ENCODE measurements at regions not wholly inside any gene's neighbourhood (a gene's known extent, or its start where the extent isn't known, plus 50 kb on each side); places are given as distances from the start of the nearest gene placed in this dataset.

DNA sequence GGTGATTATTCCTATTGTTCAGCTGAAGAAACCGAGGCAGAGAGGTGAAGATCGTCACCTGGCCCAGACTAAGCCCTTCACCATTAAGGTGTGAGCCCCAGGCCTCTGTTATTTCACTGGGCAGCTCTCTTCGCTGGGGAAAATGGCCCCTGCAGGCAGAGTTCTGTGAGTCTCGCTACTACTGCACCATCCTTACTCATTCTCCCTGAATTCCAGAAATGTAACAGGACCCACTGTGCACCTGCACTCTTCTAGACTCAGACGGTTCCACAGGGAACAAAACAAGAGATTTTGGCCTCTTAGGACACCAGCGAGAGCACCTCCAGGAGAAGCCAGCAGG lies 147.7 kb upstream of the GLI2 start:
- no peak for DNase-seq (ENCODE audit: low read depth)

DNA sequence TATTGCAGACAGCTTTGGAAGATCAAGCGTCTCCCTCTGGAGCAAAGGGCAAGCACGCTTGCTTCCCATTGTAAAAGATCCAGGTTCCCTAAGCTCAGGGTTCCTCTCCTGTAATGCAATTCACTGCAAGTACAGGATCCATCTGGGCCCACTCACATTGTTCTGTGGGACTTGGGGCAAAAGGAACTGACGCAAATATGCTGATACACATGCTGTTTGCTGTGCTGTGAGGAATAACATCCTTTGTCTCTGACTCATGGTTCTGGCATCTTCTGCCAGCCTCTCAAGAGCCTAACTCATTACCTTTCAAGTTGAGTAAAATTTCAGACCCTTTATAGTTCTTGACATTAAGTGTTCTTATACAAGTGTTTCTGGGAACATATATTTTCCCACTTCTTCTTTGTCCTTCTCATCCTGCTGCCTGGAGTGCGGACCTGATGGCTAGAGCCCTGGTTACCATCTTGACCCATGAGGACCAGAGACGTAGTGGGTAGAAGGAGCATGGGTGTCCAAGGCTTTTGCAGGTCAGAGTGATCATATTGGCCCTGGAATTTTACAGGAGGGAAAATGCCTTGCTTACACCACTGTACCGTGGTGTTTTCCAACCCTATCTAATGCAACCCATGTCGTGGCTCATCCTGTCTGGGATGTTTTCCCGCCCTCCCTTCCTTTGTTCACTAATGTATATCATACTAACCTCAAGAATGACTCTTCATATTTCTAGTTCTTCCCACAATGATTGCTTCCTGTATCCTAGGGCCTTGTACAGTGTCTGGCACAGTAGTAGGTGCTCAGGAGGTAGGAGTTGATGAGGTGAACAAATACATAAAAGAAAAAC lies 145.7 kb upstream of the GLI2 start:
- peak; percentile 80 for DNase-seq (ENCODE audit: low read depth)

DNA sequence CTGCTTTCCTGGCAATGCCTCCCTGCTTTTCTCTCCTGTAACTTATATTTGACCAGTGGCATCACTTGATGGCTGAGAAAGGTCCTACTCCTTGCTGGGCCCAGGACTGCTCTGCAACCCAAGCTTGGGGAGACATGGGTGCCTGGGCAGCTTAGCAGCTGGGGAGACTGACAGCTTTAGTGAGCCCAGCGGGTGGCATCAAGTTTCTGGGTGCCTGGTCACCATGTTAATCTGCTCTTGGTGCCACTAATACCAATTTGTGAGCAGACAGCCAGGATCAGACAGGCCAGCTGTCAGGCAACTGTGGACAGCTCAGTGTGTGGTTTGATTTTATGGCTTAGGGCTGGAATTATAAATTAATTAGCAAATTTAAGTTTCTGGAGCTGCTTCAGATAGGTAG lies 144.8 kb upstream of the GLI2 start:
- no peak for DNase-seq (ENCODE audit: low read depth)

DNA sequence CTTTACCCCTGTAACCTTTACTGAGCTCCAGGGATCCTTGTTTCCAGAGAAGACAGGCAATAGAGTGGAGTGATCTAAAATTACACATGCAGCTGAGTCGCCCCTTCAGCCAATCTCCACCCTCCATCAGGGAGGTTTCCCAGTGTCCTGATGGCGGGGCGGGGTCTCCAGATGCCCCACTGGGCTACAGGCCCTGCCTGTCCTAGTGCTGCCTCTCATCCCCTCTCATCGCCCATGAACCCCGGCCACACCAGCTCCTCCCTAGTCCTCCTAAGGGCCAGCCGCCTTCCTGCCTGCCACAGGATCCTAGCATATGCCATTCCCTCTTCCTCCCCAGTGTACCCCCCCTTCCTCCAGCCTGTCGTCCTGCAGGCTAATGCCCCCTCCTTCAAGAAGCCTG lies 144.1 kb upstream of the GLI2 start:
- no peak for DNase-seq (ENCODE audit: low read depth)

DNA sequence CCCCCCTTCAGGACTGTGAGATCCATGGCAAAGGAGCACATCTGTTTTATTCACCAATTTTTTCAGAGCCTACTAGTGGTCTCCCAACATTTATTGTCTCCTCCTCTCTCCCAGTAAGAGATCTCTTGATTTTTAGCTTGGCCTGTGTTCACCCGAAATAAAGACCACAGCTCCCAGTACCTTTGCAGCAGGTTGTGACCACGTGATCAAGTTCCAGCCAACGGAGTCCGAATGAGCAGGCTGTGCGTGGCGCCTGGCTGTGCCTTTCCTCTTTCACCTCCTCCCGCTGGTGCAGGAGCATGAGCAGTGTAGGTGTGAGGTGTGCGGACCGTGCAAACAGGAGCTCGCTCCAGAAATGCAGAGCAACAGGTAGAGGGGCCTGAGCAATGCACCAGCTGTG lies 143.6 kb upstream of the GLI2 start:
- no peak for DNase-seq (ENCODE audit: low read depth)

DNA sequence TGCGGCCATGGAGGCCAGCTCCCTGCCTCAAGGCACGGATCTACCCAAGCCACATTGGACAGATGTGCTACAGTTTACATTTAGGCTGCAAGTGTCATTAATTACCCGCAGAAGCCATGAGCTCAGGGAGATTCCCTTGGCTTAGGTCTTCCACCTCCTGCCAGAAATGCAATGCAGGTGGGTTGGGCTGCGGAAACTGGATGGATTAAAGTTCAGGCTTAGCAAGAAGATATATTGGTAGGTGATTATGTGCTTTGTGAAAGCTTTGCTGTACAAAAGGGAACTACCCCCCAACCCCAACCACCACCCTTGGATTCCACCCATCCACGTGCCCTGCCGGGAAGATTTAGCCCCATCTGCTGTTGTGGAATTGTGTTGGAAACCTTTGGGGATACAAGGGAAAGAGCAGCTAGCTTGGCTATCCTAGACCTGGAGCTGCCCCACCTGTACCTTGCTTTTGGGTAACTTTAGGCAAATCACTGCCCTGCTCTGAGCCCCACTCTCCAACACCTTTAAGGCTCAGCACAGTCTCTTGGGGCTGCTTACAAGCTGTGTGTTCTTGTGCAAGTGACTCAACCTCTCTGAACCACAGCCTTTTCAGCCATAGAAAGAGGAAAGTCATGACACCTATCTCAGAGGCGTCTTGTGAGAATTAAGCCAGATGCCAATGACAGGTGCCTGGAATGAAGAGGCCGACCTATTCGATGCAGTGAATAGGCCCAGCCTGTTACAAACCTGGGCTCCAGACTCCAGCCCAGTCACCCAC lies 141.6 kb upstream of the GLI2 start:
- no peak for DNase-seq (ENCODE audit: low read depth)

DNA sequence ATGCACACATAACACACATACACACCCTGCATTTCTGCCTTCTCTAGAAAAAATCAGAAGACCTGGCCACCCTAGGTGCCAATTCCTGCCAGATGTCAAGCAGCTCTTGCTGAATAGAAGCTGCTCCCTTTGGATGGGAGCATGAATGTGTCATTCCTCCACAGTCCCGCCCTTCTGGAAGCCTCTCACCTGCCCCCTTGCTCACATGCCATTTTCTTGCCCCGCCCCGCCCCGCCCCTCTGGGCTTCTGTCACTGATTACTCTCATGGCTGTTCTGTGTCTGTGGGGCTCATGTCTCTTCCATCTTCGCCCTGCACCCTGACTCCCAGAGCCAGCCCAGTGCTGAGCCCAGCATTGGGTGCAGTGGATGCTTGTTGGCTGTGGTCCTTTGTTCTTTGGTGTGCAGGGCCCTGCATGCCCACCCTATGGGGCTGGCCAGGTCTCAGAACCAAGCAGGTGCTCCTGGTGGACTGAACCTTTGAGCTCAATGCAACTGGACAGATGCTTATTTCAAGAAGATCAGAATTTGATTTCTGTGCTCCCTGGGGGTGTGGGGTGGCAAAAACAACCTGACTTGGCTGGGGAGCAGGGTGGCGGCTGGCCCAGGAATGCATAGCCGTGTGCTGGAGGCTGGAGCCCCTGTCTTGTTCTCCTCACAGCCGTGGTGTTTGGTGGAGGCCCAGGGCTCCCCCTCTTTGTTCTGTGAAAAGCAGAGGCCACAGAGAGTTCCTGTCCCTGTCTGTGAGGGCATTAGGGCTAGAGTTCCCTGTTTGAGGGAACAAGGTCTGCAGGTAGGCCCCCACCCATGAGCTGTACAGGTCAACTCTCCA lies 140.6 kb upstream of the GLI2 start:
- no peak for DNase-seq (ENCODE audit: low read depth)

DNA sequence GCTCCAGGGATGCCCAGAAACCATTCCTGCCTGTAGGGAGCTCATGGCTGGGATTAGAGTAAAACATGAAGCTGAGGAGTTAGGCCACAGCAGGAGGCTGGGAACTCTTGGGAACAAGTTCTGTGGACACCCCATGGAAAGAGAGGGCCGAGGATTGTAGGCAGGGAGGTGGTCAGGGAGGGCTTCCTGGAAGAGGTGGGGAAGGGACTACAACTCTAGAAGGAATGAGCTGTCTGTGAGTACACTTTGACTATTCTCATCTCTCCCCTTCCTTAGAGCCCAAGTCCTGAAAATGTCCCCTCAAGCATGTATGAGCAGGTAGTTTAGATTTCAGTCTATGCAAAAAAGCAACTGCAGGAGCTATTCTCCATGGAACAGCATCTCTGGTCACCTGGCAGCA lies 139.9 kb upstream of the GLI2 start:
- no peak for DNase-seq (ENCODE audit: low read depth)

DNA sequence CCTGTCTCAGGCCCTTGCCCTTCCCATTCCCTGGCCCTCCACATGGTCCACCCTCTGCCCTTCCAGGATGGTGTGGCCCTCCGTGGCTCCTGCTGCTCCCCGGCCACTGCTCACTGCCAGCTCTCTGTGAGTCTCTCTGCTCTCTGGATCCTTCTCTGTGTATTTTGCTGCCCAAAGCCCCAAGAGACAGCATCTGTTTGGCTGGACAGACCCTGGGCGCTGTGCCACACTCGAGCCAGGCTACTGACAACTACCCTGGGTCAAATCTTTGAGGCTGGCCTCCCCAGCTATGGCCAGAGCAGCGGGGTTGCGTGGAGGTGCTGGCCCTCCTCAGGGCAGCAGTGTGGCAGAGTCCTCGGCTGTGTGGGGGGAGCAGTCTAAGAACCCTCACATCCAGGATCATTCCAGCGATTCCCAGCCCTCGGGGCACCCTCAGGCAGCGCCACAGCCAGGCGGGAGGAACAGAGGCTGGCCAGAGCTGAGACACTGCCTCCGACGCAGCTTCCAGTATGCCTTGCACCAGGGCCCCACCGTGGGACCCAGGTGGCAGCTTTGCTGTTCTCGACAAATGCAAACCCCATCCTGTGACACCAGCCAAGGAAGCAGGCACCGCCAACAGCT lies 139.4 kb upstream of the GLI2 start:
- DNase-seq (ENCODE audit: low read depth) = no peak

DNA sequence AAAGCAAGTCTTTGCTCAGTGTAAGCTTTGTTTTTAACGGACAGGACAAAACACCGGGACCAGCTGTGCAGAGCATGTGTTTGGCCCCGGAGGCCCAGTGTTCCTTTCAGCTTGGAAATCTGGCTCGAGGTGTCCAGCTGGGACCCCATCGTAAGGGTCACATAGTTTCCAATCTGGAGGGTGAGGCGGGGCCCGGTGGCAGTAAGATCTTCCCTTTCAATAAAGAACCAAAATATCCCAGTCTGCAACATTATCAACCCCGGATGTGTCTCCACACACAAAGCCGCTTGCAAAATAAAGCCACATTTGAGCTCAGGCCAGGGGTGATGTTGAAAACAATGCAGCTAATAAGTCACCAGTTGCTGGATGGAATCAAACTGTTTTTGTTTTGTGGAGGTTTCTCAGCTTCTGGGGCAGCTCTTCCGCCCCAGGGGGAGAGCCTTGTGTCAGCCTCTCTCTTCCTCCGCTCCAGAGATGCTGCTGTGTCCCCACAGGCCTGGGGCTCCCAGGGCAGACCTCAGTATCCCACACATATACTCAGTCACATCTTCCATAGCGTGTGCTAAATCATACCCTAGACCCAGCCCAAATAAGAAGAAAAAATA lies 138.6 kb upstream of the GLI2 start:
- peak; percentile 88 for DNase-seq (ENCODE audit: low read depth)

DNA sequence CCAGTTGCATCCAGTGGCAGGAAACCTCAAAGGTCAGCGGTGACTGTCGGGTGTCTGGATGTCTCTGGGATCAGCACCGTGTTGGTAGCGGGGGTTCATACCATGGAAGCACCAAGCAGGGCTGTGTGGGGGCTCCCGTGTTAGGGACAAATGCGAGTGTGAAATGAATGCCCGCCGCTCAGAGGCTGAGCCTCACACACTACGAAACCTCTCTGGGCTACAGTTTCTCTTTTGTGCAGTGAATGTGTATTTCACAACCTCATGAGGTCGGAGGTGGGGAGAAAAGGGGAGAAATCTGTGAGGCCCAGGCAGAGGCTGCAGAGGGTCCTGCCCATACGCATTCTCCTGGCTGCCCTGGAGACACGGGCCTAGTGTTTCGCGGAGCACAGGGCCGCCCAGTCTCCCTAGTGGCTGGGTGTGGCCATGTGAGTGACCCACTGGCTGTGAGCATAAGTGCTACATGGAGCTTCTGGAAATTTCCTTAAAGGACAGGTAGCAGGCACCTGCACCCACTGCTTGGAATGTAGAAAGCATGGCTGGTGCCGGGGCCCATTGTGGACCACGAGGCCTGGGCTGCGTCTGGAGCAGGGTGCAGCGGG lies 138.0 kb upstream of the GLI2 start:
- DNase-seq (ENCODE audit: low read depth) = no peak

DNA sequence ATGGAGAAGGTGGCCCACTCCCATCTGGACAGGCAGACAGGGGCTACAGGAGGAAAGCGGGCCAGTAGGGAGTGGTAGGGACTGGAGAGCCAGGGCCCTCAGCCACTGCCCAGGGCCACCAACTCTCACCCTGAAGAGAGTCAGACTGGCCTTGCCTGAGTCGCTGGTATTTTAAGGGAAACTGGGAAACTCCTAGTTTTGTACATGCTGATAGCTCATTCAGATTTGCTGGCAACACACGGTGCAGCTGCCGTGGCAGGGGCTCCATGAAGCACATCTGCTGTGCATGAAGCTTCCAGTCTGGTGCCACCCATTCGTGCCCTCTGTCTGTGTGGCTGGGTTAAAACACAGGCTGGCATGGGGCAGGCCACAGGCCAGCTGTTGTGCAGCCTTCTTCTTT lies 137.3 kb upstream of the GLI2 start:
- DNase-seq (ENCODE audit: low read depth) = no peak

DNA sequence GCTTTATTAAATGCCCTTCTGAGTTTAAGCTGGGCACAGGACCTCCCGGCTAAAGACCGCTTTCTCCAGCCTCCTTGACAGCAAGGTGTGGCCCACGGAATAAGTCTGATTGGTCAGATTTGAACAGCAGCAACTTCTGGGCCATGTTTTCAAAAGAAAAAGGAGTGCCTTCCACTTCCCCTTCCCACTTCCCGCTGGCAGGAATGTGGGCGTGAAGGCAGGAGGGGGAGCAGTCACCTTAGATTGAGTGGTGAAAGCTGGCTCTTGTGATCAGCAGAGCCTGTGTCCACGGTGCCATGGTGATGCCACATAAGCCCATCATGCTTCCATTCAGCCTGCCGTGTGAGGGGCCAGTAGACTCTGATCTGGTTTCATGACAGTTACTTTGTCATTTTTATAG lies 136.6 kb upstream of the GLI2 start:
- DNase-seq (ENCODE audit: low read depth) = no peak

DNA sequence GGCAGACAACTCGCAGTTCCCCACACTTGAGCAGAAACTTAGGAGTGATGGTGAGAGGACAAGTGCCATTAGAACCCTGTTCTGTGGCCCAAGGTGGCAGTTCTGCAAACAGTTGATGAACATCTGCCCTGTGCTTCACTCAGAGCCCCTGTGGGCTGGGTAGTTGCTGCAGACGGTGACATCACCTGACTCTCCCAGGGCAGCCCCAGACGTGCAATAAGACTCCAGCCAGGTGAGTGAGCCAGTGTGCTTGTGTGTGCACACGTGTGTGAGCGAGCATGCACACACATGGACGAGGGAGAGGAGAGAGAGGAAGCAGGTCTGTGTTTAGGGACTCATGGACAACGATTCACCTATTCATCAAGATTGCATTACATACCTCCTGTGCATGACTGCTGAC lies 136.0 kb upstream of the GLI2 start:
- no peak for DNase-seq (ENCODE audit: low read depth)

DNA sequence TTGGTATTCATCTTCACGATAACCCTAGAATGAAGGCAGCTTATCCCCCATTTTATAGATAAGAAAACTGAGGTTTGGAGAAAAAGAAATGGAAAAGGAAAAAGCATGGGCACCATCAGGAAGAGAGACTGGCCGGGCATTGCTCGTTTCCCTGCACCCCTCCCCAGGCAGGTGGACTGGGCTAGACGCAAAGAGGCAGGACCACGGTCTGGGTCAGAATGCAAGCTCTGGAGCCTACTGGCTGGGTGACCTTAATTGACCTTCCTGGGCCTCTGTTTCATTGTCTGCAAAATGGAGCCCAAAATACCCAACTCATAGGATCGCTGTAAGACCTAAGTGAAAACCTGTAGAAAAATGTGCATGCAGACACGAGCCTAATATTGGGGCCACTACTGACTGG lies 135.3 kb upstream of the GLI2 start:
- no peak for DNase-seq (ENCODE audit: low read depth)

DNA sequence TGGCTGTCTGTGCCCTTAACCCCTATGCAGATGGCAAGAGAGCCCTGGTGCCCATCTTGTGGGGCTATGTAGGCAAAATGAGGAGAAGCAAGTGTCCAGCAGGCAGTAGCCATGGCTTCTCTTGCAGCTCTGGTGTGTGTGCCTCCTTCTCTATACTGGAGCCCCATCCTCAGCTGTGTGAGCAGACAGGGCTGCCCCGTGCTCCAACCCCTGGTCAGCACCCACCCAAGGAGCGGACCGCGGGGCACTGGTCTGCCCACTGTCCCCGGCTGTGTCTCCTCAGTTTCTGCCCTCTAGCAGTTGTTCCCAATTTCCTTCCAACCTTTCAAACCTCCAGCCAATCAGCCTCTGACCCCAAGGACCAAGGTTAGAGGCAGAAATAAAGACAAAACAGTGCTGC lies 134.9 kb upstream of the GLI2 start:
- DNase-seq (ENCODE audit: low read depth) = no peak

DNA sequence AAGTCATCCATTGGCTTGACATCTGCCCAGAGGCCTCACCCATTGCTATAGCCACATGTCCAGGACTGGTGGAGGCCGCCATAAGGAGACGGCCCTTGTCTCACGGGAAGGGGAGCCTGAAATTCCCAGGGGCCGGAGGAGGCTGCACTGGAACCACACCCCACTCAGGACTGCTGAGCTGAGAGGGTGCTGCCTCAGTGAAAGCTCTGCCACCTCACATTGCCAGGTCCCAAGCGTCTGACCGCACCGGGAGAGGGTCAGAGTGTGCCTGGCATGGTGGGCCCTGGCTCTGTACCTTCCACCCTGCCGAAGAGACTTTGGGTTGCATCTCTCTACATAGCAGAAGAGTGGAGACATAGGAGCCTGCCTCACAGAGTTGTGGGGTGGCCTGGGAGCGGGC lies 134.1 kb upstream of the GLI2 start:
- DNase-seq (ENCODE audit: low read depth) = no peak

DNA sequence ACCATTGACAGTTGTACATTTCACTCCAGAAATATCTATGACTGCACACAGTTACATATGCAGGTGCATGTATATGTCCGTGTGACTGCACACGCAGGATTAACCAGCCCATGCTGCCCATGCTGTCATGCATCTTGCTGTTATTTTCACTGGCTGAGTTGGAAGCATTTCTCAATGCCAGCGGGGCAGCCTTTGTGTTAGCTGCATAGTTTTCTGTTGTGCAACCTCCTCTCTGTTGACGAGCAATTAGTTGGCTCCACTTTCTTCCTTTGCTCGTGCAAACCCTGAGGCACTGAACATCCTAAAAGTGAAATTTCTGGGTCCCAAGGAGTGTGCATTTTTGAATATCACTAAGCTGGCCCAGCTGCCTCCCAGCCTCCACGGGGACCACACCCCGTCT lies 133.4 kb upstream of the GLI2 start:
- peak; percentile 30 for DNase-seq (ENCODE audit: low read depth)

DNA sequence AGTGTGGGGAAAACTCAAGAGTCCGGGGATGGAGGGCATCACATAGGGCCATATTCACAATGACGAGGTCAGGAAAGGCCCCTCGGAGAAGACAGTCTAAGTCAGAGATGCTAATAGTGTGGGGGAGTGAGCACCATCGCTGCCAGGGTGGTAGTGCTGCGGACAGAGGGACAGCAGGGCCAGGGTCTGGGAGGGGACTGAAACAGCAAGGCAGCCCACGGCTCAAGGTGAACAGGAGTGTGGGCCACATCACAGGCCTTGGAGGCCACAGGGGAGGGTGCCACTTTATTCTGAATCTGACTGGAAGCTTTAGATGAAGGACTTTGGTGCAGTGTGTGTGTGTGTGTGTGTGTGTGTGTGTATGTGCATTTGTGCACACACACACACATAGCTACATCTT lies 130.9 kb upstream of the GLI2 start:
- no peak for DNase-seq (ENCODE audit: low read depth)

DNA sequence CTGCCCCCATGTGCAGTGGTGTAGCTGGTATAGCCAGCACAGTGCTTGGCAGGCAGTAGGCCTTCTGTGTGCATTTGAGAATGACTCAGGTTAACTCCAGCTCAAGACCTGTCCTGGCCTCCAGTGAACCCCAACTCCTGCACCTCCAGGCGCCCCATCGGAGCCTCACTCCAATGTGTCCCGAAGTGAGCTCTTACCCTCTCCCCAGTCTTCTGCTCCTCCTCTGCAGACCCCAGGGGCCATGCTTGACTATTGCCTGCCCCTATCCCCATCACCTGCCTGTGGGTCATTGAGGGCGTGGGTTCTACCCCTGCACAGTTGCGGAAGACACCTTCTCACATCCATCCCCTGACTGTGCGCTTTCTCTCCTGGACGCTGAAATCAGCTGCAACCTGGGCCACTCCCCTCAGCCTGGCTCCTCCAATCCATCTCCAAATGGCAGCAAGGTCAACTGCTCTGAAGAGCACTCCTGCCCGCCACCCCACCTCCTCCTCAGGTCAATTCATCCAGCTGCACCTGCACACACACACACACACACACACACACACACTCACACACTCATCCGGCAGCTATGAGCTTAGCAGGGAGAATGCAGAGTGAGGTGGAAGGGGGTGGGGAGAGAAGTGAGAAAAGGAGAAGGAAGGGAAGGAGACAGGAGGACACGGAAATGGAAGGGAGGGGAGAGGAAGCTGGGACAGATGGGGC lies 130.3 kb upstream of the GLI2 start:
- DNase-seq (ENCODE audit: low read depth) = no peak

DNA sequence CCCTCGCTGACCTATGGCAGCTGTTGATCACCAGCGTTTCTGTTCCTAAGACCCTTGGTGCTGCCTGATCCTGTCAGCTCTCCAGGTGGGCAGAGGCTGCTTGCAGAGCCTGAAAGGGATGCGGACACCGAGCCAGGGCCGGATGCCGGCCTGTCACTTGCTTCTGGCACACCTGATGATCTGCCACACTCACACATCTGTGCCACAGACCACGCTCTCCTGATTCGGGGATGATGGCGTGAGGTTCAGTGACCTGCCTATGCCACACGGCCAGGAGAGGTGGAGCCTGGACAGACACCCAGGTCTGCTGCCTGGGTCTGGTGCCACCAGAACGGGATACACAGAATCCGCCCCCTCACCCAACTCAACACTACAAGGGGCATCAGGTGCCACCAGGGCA lies 129.4 kb upstream of the GLI2 start:
- no peak for DNase-seq (ENCODE audit: low read depth)
